GM20000 (cell line): ENCODE measurements at regions not wholly inside any gene's neighbourhood (a gene's known extent, or its start where the extent isn't known, plus 50 kb on each side); places are given as distances from the start of the nearest gene placed in this dataset.

Experiments
- DNase-seq: peaks from one replicate; pipeline ENCODE4 v3.0.0; 2012; ENCODE audit warnings: low spot score
- CTCF ChIP-seq: IDR thresholded peaks from 2 replicates; pipeline ENCODE4 v1.5.1; 2012; ENCODE audit warnings: mild to moderate bottlenecking, control low read depth; ENCODE audit errors: extremely low read depth, missing control alignments

- DNase-seq: no peak
- TF ChIP-seq CTCF: no peak
These were observed 137.9 kb downstream of the PDCD6IP start for GRCh38 chr3:33936171-33936920.

- DNase-seq: no peak
- TF ChIP-seq CTCF: no peak
These were observed 138.6 kb downstream of the PDCD6IP start for GRCh38 chr3:33936921-33937525.

- no peak for DNase-seq
- no peak for TF ChIP-seq CTCF
These were observed 139.2 kb downstream of the PDCD6IP start for GRCh38 chr3:33937628-33938027.

GRCh38 chr3:33940149-33940548 lies 141.7 kb downstream of the PDCD6IP start:
- no peak for TF ChIP-seq CTCF
- no peak for DNase-seq

GRCh38 chr3:33940736-33941135 lies 142.3 kb downstream of the PDCD6IP start:
- TF ChIP-seq CTCF: no peak
- no peak for DNase-seq

GRCh38 chr3:33941804-33942203 lies 143.4 kb downstream of the PDCD6IP start:
- no peak for DNase-seq
- no peak for TF ChIP-seq CTCF

- TF ChIP-seq CTCF: no peak
- no peak for DNase-seq
These were observed 144.2 kb downstream of the PDCD6IP start for GRCh38 chr3:33942483-33943150.
